HG03196 (cell line): ENCODE measurements at regions not wholly inside any gene's neighbourhood (a gene's known extent, or its start where the extent isn't known, plus 50 kb on each side); places are given as distances from the start of the nearest gene placed in this dataset.
A peak's percentile ranks its signal among the peaks of the same experiment; 100 is the strongest.

Experiments used
- ATAC-seq: cut with Tn5 transposase; IDR thresholded peaks from one replicate; pipeline ENCODE4 v1.9.1; 2021; ENCODE audit not compliant: unreplicated experiment

GRCh38 chr10:4533621-4534020, 292.4 kb upstream of the AKR1E2 start:
- no peak for ATAC-seq

- no peak for ATAC-seq
Measured at GRCh38 chr10:4532976-4533375, 293.0 kb upstream of the AKR1E2 start.

- no peak for ATAC-seq
Measured at GRCh38 chr10:4532467-4532866, 293.5 kb upstream of the AKR1E2 start.

GRCh38 chr10:4532011-4532410, 294.0 kb upstream of the AKR1E2 start:
- ATAC-seq: no peak

GRCh38 chr10:4529266-4529665, 296.7 kb upstream of the AKR1E2 start:
- no peak for ATAC-seq

- no peak for ATAC-seq
Measured at GRCh38 chr10:4527281-4527970, 298.6 kb upstream of the AKR1E2 start.

- ATAC-seq: no peak
Measured at GRCh38 chr10:4526311-4526731, 299.7 kb upstream of the AKR1E2 start.

- ATAC-seq: no peak
Measured at GRCh38 chr10:4525103-4525502, 300.9 kb upstream of the AKR1E2 start.

GRCh38 chr10:4522296-4523000, 303.6 kb upstream of the AKR1E2 start:
- ATAC-seq: peak; percentile 87

- no peak for ATAC-seq
Measured at GRCh38 chr10:4519658-4520402, 306.2 kb upstream of the AKR1E2 start.

- ATAC-seq: no peak
Measured at GRCh38 chr10:4517746-4518145, 308.3 kb upstream of the AKR1E2 start.

- no peak for ATAC-seq
Measured at GRCh38 chr10:4515721-4516120, 310.3 kb upstream of the AKR1E2 start.

GRCh38 chr10:4514445-4515108, 311.4 kb upstream of the AKR1E2 start:
- ATAC-seq: peak; percentile 68

GRCh38 chr10:4512671-4513240, 313.3 kb upstream of the AKR1E2 start:
- no peak for ATAC-seq

- ATAC-seq: no peak
Measured at GRCh38 chr10:4512196-4512595, 313.8 kb upstream of the AKR1E2 start.

GRCh38 chr10:4511509-4511908, 314.5 kb upstream of the AKR1E2 start:
- no peak for ATAC-seq

- ATAC-seq: no peak
Measured at GRCh38 chr10:4509405-4509804, 316.6 kb upstream of the AKR1E2 start.

GRCh38 chr10:4506095-4506494, 319.9 kb upstream of the AKR1E2 start:
- no peak for ATAC-seq

GRCh38 chr10:4504550-4504949, 321.5 kb upstream of the AKR1E2 start:
- no peak for ATAC-seq

GRCh38 chr10:4503076-4503475, 322.9 kb upstream of the AKR1E2 start:
- no peak for ATAC-seq

GRCh38 chr10:4501306-4501705, 324.7 kb upstream of the AKR1E2 start:
- ATAC-seq: no peak
